Natural killer cell (primary cell): ENCODE measurements at regions not wholly inside any gene's neighbourhood (a gene's known extent, or its start where the extent isn't known, plus 50 kb on each side); places are given as distances from the start of the nearest gene placed in this dataset.

ENCODE experiments used
- ATAC-seq, 3 donors: fragments of 150-1000 bp in 2 of 3; fragments of 200-7000 bp in 1 of 3; cut with Tn5 transposase; 1 replicate in 1 of 3; 2 replicates in 2 of 3; pipeline ENCODE4 v1.10.0; 2021; ENCODE audit warnings: mild to moderate bottlenecking in 2 of 3, moderate library complexity in 2 of 3
- DNase-seq, 2 donors: peaks; one replicate each; pipeline versions ENCODE4 v3.0.0 to v3.0.0-alpha.2; 2013 to 2021; ENCODE audit warnings: mixed read lengths in 1 of 2
- H3K27ac ChIP-seq: one replicate; pipeline ENCODE4 v1.5.1; 2013; ENCODE audit warnings: mild to moderate bottlenecking, low read length
- H3K27me3 ChIP-seq: one replicate; pipeline ENCODE4 v1.6.1; 2013; ENCODE audit warnings: low read length; ENCODE audit not compliant: control insufficient read depth, insufficient read depth
- H3K36me3 ChIP-seq: one replicate; pipeline ENCODE4 v1.6.1; 2013; ENCODE audit warnings: low read length; ENCODE audit not compliant: control insufficient read depth, insufficient read depth
- H3K4me1 ChIP-seq: one replicate; pipeline ENCODE4 v1.6.1; 2013; ENCODE audit warnings: low read length; ENCODE audit not compliant: control insufficient read depth, insufficient read depth
- H3K4me3 ChIP-seq: one replicate; pipeline ENCODE4 v1.5.1; 2013; ENCODE audit warnings: low read length
- H3K9me3 ChIP-seq: one replicate; pipeline ENCODE4 v1.6.1; 2013; ENCODE audit warnings: low read length; ENCODE audit not compliant: control insufficient read depth, insufficient read depth
- H3K27ac Mint-ChIP-seq, 2 donors: one replicate each; pipeline ENCODE4 v1.8.0; 2022; ENCODE audit warnings: mild to moderate bottlenecking in 2 of 2, mixed read lengths in 2 of 2, moderate library complexity in 1 of 2
- H3K27me3 Mint-ChIP-seq, 2 donors: one replicate each; pipeline ENCODE4 v1.8.0; 2022; ENCODE audit warnings: low read depth in 2 of 2, mixed read lengths in 2 of 2
- H3K36me3 Mint-ChIP-seq: one replicate; pipeline ENCODE4 v1.8.0; 2022; ENCODE audit warnings: mixed read lengths
- H3K4me1 Mint-ChIP-seq, 2 donors: one replicate each; pipeline ENCODE4 v1.8.0; 2022; ENCODE audit warnings: mixed read lengths in 2 of 2
- H3K4me3 Mint-ChIP-seq: one replicate; pipeline ENCODE4 v1.8.0; 2022; ENCODE audit warnings: mild to moderate bottlenecking, moderate library complexity, mixed read lengths
- H3K9me3 Mint-ChIP-seq, 2 donors: one replicate each; pipeline ENCODE4 v1.8.0; 2022; ENCODE audit warnings: mixed read lengths in 2 of 2
- CTCF ChIP-seq: fragments of 200-600 bp; IDR thresholded peaks from one replicate; pipeline ENCODE4 v1.8.0; 2022; ENCODE audit warnings: antibody characterized with exemption
- WGBS: methylation state at CpG from one replicate; pipeline ENCODE4 v1.1.7; 2013; ENCODE audit warnings: missing lambda C conversion rate; ENCODE audit not compliant: insufficient coverage; 5-methylcytosine and 5-hydroxymethylcytosine counted together
- intact Hi-C: fragments of 100-400 bp; cut with micrococcal nuclease; formaldehyde crosslinking; loops from one replicate; pipeline ENCODE4 v1.14.2; 2022

- intact Hi-C loops = no loop called here
- Mint-ChIP-seq H3K27me3 (no peaks in the 10 kb centered on the region), H3K27ac (peak overlapping the region; percentile 17 to 74), H3K9me3 (no peaks in the 10 kb centered on the region), H3K4me1 (peaks cover 65 to 72% of the 10 kb centered on the region in 2 donors), H3K36me3 (no peaks in the 10 kb centered on the region), H3K4me3 (no peak overlapping the region)
- no peak for TF ChIP-seq CTCF
- 81% methylated on average over 1 of the region's 4 CpGs for WGBS
- H3K27me3 ChIP-seq = no peaks in the 10 kb centered on the region
- peaks cover 23% of the 10 kb centered on the region for H3K36me3 ChIP-seq
- DNase-seq (no peak), ATAC-seq (no peak)
- no peaks in the 10 kb centered on the region for H3K9me3 ChIP-seq
- no peak overlapping the region for H3K4me3 ChIP-seq
- no peak overlapping the region for H3K27ac ChIP-seq
- peaks cover 44% of the 10 kb centered on the region for H3K4me1 ChIP-seq
These were observed 246.2 kb upstream of the ID2 start for GRCh38 chr2:8435608-8436007.

- Mint-ChIP-seq H3K4me1 (peaks cover 64 to 69% of the 10 kb centered on the region in 2 donors), H3K4me3 (no peak overlapping the region), H3K27me3 (no peaks in the 10 kb centered on the region), H3K36me3 (no peaks in the 10 kb centered on the region), H3K9me3 (no peaks in the 10 kb centered on the region), H3K27ac (peak overlapping the region in 1 of 2 donors; percentile 74)
- intact Hi-C loops = no loop called here
- Histone ChIP-seq H3K27me3 (no peaks in the 10 kb centered on the region), H3K36me3 (peaks cover 26% of the 10 kb centered on the region), H3K4me3 (no peak overlapping the region), H3K9me3 (no peaks in the 10 kb centered on the region), H3K4me1 (peaks cover 52% of the 10 kb centered on the region), H3K27ac (no peak overlapping the region)
- DNase-seq = no peak
- 93% methylated on average over 3 of the region's 3 CpGs for WGBS
- ATAC-seq = no peak
- no peak for TF ChIP-seq CTCF
These were observed 245.3 kb upstream of the ID2 start for GRCh38 chr2:8436585-8436984.

DNA sequence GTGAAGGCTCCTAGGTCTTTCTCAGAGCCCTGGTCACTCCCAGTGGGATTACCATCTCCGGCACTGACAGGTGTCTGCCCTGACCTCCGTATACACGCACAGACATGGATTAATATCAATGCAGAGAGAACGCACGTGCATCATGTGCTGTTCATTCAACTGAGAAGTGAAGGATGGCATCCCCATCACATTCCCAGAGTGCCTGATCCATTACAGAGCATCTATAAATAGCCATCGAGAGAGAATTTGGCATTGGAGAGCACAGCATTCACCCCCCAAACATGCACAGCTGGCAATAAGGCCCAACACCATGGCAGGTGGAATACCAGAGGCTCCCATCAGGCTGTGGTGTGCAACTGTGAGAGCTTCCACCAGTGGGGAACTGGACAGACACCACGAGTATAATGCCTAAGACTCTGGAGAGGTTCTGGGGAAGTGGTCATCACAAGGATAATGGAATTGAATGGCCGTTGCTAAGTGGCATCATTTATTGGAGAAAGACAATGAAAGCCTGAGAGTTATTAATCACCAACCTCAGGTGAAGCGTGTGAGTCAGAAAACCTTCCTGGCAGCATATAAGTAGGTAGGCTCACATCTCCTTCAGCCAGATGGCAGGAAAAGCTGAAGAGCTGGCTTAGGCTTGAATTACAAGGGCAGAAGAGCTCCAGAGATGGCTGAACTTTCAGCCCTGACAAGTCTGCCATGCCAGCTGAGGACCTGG is 244.5 kb upstream of the ID2 start:
- Histone ChIP-seq H3K4me1 (peaks cover 59% of the 10 kb centered on the region), H3K4me3 (no peak overlapping the region), H3K9me3 (no peaks in the 10 kb centered on the region), H3K27ac (no peak overlapping the region), H3K27me3 (no peaks in the 10 kb centered on the region), H3K36me3 (peaks cover 26% of the 10 kb centered on the region)
- 97% methylated on average over 9 of the region's 9 CpGs for WGBS
- Mint-ChIP-seq H3K4me3 (no peak overlapping the region), H3K36me3 (no peaks in the 10 kb centered on the region), H3K9me3 (no peaks in the 10 kb centered on the region), H3K4me1 (peaks cover 71 to 72% of the 10 kb centered on the region in 2 donors), H3K27me3 (no peaks in the 10 kb centered on the region), H3K27ac (no peak overlapping the region)
- intact Hi-C loops = no loop called here
- DNase-seq = no peak
- TF ChIP-seq CTCF = no peak
- ATAC-seq = no peak

DNA sequence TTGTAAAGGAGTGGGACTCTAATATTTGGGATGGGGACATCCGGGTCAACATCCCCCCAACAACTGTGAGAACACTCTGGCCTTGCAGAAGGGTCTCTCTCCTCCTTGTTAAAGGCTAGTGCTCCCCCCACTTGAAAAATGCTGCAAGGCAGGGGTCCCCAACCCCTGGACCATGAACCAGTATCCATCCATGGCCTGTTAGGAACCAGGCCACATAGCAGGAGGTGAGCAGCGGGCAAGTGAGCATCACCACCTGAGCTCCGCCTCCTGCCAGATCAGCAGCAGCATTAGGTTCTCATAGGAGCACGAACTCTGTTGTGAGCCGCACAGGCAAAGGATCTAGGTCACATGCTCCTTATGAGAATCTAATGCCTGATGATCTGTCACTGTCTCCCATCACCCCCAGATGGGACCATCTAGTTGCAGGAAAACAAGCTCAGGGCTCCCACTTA is 243.9 kb upstream of the ID2 start:
- H3K9me3 ChIP-seq = no peaks in the 10 kb centered on the region
- no peak overlapping the region for H3K4me3 ChIP-seq
- no peaks in the 10 kb centered on the region for H3K27me3 ChIP-seq
- Mint-ChIP-seq H3K27ac (no peak overlapping the region), H3K27me3 (no peaks in the 10 kb centered on the region), H3K9me3 (no peaks in the 10 kb centered on the region), H3K36me3 (no peaks in the 10 kb centered on the region), H3K4me3 (no peak overlapping the region), H3K4me1 (peaks cover 72 to 73% of the 10 kb centered on the region in 2 donors)
- peaks cover 26% of the 10 kb centered on the region for H3K36me3 ChIP-seq
- intact Hi-C loops = loop anchor here (2.0 kb wide), 1 partner anchor 13 kb away; no protein-coding TSS in a partner anchor
- WGBS = 95% methylated on average over 5 of the region's 5 CpGs
- ATAC-seq (no peak), DNase-seq (no peak)
- peaks cover 56% of the 10 kb centered on the region for H3K4me1 ChIP-seq
- TF ChIP-seq CTCF = no peak
- no peak overlapping the region for H3K27ac ChIP-seq
